Testis (tissue), 2 donors: ENCODE measurements at regions not wholly inside any gene's neighbourhood (a gene's known extent, or its start where the extent isn't known, plus 50 kb on each side); places are given as distances from the start of the nearest gene placed in this dataset.
"Not testable (repeated sequence)": the region's sequence is repeated elsewhere in the genome, so short reads cannot be mapped to it uniquely, and the experiment has no call there.

Experiments
- DNase-seq: peaks from one replicate; pipeline ENCODE4 v3.0.0-alpha.2; 2019
- H3K27ac ChIP-seq, 2 donors: fragments of 200-600 bp; sonication (generic); one replicate each; pipeline ENCODE4 v1.5.1; 2019
- H3K27me3 ChIP-seq: fragments of 200-600 bp; sonication (generic); one replicate; pipeline ENCODE4 v1.5.1; 2019
- H3K36me3 ChIP-seq: fragments of 200-600 bp; sonication (generic); one replicate; pipeline ENCODE4 v1.5.1; 2017; ENCODE audit warnings: low read depth; ENCODE audit errors: missing control alignments
- H3K4me1 ChIP-seq: fragments of 200-600 bp; sonication (generic); one replicate; pipeline ENCODE4 v1.5.1; 2019
- H3K4me3 ChIP-seq, 2 donors: fragments of 200-600 bp; sonication (generic); one replicate each; pipeline ENCODE4 v1.5.1; 2017 to 2019
- H3K9me3 ChIP-seq: fragments of 200-600 bp; sonication (generic); one replicate; pipeline ENCODE4 v1.5.1; 2017
- POLR2A ChIP-seq: fragments of 450-650 bp; IDR thresholded peaks from one replicate; pipeline ENCODE4 v1.6.1; 2017; ENCODE audit warnings: antibody characterized with exemption, mild to moderate bottlenecking, moderate library complexity
- WGBS, 2 donors: methylation state at CpG; one replicate each; pipeline ENCODE4 v1.1.5; 2018; 5-methylcytosine and 5-hydroxymethylcytosine counted together
- intact Hi-C: fragments of 100-400 bp; cut with DNase I; formaldehyde crosslinking; loops from one replicate; pipeline ENCODE4 v1.15.1; 2023; ENCODE audit warnings: low total_unique reads
- TF ChIP-seq, protein P1 (sequence below), 3 experiments: fragments of 450-650 bp in 2 of 3; fragments of 200-600 bp in 1 of 3; sonication (generic) in 1 of 3; IDR thresholded peaks; one replicate each; pipeline ENCODE4 v1.5.1; 2016 to 2019; ENCODE audit warnings: antibody characterized with exemption in 3 of 3, mild to moderate bottlenecking in 2 of 3, moderate library complexity in 1 of 3

DNA sequence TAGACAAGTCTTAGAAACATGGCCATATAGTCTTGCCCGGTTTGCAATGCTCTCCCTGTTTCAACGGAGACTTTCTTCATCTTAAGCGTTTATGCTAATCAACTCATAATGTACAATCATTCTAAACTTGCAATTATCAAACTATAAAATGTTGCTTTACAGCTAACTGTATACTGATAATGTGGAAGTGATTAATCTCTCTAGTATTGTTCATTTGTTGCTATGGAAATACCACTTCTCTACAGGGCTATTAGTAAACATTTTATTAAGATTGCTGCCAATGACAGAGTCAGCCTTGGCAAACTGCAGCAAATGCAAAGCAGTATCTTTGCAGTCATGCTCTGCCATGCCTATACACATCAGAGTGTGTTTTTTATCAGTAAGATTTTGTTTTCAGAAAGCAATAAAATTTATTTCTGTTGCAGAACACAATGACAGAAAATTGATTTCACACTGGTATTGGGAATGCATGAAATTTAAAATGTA, 1201.8 kb upstream of the CDH2 start:
- intact Hi-C loops = no loop called here
- Histone ChIP-seq H3K27ac (no peak overlapping the region), H3K4me1 (no peaks in the 10 kb centered on the region), H3K36me3 (no peaks in the 10 kb centered on the region), H3K27me3 (no peaks in the 10 kb centered on the region), H3K9me3 (no peaks in the 10 kb centered on the region), H3K4me3 (no peak overlapping the region)
- no peak for DNase-seq
- TF ChIP-seq, protein P1, sequence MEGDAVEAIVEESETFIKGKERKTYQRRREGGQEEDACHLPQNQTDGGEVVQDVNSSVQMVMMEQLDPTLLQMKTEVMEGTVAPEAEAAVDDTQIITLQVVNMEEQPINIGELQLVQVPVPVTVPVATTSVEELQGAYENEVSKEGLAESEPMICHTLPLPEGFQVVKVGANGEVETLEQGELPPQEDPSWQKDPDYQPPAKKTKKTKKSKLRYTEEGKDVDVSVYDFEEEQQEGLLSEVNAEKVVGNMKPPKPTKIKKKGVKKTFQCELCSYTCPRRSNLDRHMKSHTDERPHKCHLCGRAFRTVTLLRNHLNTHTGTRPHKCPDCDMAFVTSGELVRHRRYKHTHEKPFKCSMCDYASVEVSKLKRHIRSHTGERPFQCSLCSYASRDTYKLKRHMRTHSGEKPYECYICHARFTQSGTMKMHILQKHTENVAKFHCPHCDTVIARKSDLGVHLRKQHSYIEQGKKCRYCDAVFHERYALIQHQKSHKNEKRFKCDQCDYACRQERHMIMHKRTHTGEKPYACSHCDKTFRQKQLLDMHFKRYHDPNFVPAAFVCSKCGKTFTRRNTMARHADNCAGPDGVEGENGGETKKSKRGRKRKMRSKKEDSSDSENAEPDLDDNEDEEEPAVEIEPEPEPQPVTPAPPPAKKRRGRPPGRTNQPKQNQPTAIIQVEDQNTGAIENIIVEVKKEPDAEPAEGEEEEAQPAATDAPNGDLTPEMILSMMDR (IDR thresholded peaks at IDR 0.05) = no peak
- 87 to 88% methylated on average over 3 of the region's 3 CpGs for WGBS, 2 donors

DNA sequence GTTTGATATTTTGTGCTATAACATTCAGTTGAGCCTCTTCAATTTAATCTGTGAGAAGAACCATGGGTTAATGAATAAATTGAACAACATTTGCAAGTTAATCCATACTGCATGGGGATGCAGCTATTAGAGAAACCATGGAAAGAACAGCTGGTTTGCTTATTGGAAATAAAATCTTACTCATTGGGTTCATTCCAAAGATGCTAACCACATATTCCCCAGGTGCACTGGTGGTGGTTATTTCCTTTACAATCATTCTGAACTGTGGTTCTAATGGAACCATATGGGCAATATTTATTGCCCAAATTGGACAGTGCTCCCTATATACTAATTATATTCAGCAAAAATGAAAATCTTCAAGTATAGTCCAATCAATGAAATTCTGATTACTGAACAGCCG, 1200.4 kb upstream of the CDH2 start:
- no peaks in the 10 kb centered on the region for H3K36me3 ChIP-seq
- intact Hi-C loops = no loop called here

DNA sequence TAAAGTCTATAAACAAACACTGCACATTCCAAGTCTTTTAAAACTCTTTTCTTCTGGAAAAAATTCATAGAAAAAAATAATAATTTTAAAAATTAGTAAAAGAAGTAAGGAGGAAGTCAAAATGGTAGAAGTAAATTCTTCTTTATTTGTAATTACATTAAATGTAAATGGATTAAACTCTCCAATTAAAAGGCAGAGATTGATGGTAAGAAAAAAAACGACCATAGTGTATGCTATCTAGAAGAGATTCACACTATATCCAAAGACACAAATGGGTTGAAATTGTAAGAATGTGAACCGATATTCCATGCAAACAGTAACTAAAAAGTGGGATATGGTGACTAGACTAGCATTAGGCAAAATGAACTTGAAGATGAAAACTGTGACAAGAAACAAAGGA, 1196.1 kb upstream of the CDH2 start:
- H3K27me3 ChIP-seq = no peaks in the 10 kb centered on the region
- WGBS, 2 donors = 78 to 82% methylated on average over 2 of the region's 2 CpGs
- intact Hi-C loops = no loop called here
- H3K4me1 ChIP-seq = no peaks in the 10 kb centered on the region
- no peak overlapping the region for H3K27ac ChIP-seq
- DNase-seq = no peak
- no peaks in the 10 kb centered on the region for H3K9me3 ChIP-seq
- H3K36me3 ChIP-seq = no peaks in the 10 kb centered on the region
- TF ChIP-seq, protein P1 (IDR thresholded peaks at IDR 0.05) = no peak
- no peak for TF ChIP-seq POLR2A
- no peak overlapping the region for H3K4me3 ChIP-seq

More for the DNA sequence above, 1200.4 kb upstream of the CDH2 start:
- H3K4me3 ChIP-seq = no peak overlapping the region
- no peaks in the 10 kb centered on the region for H3K4me1 ChIP-seq
- H3K27me3 ChIP-seq = no peaks in the 10 kb centered on the region
- H3K27ac ChIP-seq = no peak overlapping the region
- WGBS, 2 donors = 78 to 95% methylated on average over 1 of the region's 1 CpG
- no peaks in the 10 kb centered on the region for H3K9me3 ChIP-seq
- DNase-seq = no peak
- TF ChIP-seq POLR2A = no peak
- TF ChIP-seq, protein P1 (IDR thresholded peaks at IDR 0.05) = no peak

DNA sequence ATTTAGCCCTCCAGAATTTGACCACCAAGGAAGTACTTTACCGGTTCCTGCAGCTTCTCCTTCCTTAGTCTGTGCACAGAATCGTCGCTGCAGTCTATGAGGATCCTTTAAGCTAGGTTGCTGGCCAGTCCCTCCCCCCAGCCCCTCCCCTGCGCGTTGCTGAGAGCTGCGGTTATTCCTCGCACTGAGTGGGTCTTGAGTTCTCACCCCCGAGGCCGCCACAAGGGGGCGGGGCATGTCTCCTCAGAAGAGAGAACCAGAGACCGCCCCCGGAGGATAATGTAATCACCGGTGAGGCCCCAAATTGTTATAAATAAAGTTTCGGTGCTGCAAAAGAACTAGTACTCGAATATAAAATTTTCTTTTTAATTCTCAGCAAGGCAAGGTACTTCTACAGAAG, 1184.9 kb upstream of the CDH2 start:
- H3K4me3 ChIP-seq = peak overlapping the region; percentile 10 to 17
- no peaks in the 10 kb centered on the region for H3K27me3 ChIP-seq
- H3K36me3 ChIP-seq = no peaks in the 10 kb centered on the region
- peak; percentile 62 for DNase-seq
- intact Hi-C loops = no loop called here
- WGBS, 2 donors = 70 to 82% methylated on average over 15 of the region's 15 CpGs
- H3K27ac ChIP-seq = no peak overlapping the region
- TF ChIP-seq POLR2A = no peak
- TF ChIP-seq, protein P1 (IDR thresholded peaks at IDR 0.05) = peak in 1 of 3 experiments; percentile 10
- H3K9me3 ChIP-seq = no peaks in the 10 kb centered on the region
- no peaks in the 10 kb centered on the region for H3K4me1 ChIP-seq

DNA sequence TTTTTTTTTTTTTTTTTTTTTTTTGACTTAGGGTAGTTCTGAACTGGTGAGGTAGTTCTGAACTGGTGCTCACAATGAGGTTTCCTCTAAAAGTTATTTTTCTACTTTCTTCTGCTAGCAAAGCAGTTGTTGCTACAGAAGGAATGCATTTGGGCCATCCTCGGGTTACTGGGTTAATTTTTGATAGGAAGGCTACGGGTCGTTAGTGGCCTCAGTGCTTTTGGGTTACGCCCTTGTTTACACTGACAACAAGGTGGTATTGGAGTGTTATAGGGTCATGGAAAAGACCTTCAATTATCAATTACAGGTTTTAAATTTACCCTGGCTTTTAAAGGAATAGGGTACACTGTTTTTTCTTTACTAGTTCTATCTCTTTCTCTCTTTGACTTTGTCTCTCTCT, 1183.7 kb upstream of the CDH2 start:
- H3K4me3 ChIP-seq, H3K9me3 ChIP-seq, H3K27me3 ChIP-seq, H3K27ac ChIP-seq, H3K36me3 ChIP-seq, H3K4me1 ChIP-seq, intact Hi-C loops, DNase-seq: not testable (repeated sequence)
- WGBS, 2 donors = 65 to 78% methylated on average over 4 of the region's 4 CpGs

DNA sequence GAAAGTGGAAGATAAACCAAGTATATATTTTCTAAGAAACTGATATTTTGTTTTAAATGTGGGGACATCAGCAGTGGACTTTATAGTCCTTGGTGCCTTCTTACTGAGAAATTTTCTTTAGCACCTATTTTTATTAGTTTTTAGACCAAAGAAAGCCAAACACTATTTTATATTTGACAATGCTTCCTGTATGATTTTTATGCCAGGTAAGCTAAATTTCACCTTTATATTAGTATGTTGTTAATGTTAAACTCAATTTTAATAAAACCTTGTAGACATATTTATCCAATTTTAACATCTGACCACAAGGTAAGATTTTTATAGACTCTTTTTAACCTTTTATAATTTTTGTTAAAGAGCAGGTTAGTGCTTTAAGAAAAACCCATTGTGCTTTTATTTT, 1182.3 kb upstream of the CDH2 start:
- H3K27me3 ChIP-seq, H3K36me3 ChIP-seq, H3K27ac ChIP-seq, H3K9me3 ChIP-seq, intact Hi-C loops, H3K4me3 ChIP-seq, H3K4me1 ChIP-seq, DNase-seq: not testable (repeated sequence)
